ENCODE measurements at regions not wholly inside any gene's neighbourhood (a gene's known extent, or its start where the extent isn't known, plus 50 kb on each side); places are given as distances from the start of the nearest gene placed in this dataset.

GRCh38 chr16:9536905-9537304 is 445.5 kb downstream of the HAPSTR1 start:
- DNase-seq, result no peak

GRCh38 chr16:9539346-9539745 is 447.9 kb downstream of the HAPSTR1 start:
- DNase-seq, result no peak

GRCh38 chr16:9541723-9542122 is 450.3 kb downstream of the HAPSTR1 start:
- no peak for DNase-seq

GRCh38 chr16:9542165-9542755 is 450.8 kb downstream of the HAPSTR1 start:
- DNase-seq, result no peak

- DNase-seq, result no peak
Observed at GRCh38 chr16:9545522-9546437, 454.3 kb downstream of the HAPSTR1 start.

GRCh38 chr16:9546438-9546786 is 455.0 kb downstream of the HAPSTR1 start:
- no peak for DNase-seq

GRCh38 chr16:9549487-9549886 is 458.0 kb downstream of the HAPSTR1 start:
- no peak for DNase-seq

- DNase-seq, result no peak
Observed at GRCh38 chr16:9555051-9555450, 463.6 kb downstream of the HAPSTR1 start.

GRCh38 chr16:9556949-9557665 is 465.7 kb downstream of the HAPSTR1 start:
- DNase-seq, result no peak

GRCh38 chr16:9557713-9558112 is 466.3 kb downstream of the HAPSTR1 start:
- DNase-seq, result no peak

- DNase-seq, result no peak
Observed at GRCh38 chr16:9566099-9566498, 474.7 kb downstream of the HAPSTR1 start.

- DNase-seq, result no peak
Observed at GRCh38 chr16:9567666-9568065, 476.2 kb downstream of the HAPSTR1 start.

- DNase-seq, result no peak
Observed at GRCh38 chr16:9568261-9568660, 476.8 kb downstream of the HAPSTR1 start.

- DNase-seq, result no peak
Observed at GRCh38 chr16:9570521-9570920, 479.1 kb downstream of the HAPSTR1 start.

GRCh38 chr16:9578459-9578858 is 487.0 kb downstream of the HAPSTR1 start:
- DNase-seq, result no peak

GRCh38 chr16:9580025-9580424 is 488.6 kb downstream of the HAPSTR1 start:
- no peak for DNase-seq

GRCh38 chr16:9593440-9593839 is 502.0 kb downstream of the HAPSTR1 start:
- DNase-seq, result no peak

GRCh38 chr16:9594047-9594446 is 502.6 kb downstream of the HAPSTR1 start:
- DNase-seq, result no peak

GRCh38 chr16:9594946-9595345 is 503.5 kb downstream of the HAPSTR1 start:
- no peak for DNase-seq

- no peak for DNase-seq
Observed at GRCh38 chr16:9595393-9595792, 503.9 kb downstream of the HAPSTR1 start.

- DNase-seq, result no peak
Observed at GRCh38 chr16:9596788-9597187, 505.3 kb downstream of the HAPSTR1 start.

GRCh38 chr16:9597967-9598730 is 506.7 kb downstream of the HAPSTR1 start:
- no peak for DNase-seq

GRCh38 chr16:9598731-9599083 is 507.3 kb downstream of the HAPSTR1 start:
- no peak for DNase-seq

Data from left hindlimb (tissue), 1 donor.